Activated CD8-positive, alpha-beta T cell treated with anti-CD3 and anti-CD28 coated beads for 36 hours (primary cell): ENCODE measurements at regions not wholly inside any gene's neighbourhood (a gene's known extent, or its start where the extent isn't known, plus 50 kb on each side); places are given as distances from the start of the nearest gene placed in this dataset.

ENCODE experiments used
- ATAC-seq: fragments of 200-7000 bp; cut with Tn5 transposase; one replicate; pipeline ENCODE4 v1.10.0; 2021; ENCODE audit warnings: mild to moderate bottlenecking, moderate library complexity
- CTCF ChIA-PET: fragments of 350-600 bp; sonication (Branson Sonifier 250); formaldehyde crosslinking; loops from one replicate; lab custom pipeline; 2021; ENCODE audit warnings: antibody characterized with exemption; lab: Charles Lee
- POLR2A ChIA-PET: fragments of 350-600 bp; sonication (Branson Sonifier 250); formaldehyde crosslinking; loops from one replicate; lab custom pipeline; 2021; ENCODE audit warnings: antibody characterized with exemption; lab: Charles Lee
- DNase-seq: peaks from one replicate; pipeline ENCODE4 v3.0.0-alpha.2; 2020
- H3K27ac Mint-ChIP-seq: one replicate; pipeline ENCODE4 v1.8.0; 2021; ENCODE audit warnings: mild to moderate bottlenecking, mixed read lengths
- H3K27me3 Mint-ChIP-seq: one replicate; pipeline ENCODE4 v1.8.0; 2021; ENCODE audit warnings: mixed read lengths
- H3K36me3 Mint-ChIP-seq: one replicate; pipeline ENCODE4 v1.8.0; 2021; ENCODE audit warnings: low read depth, mixed read lengths
- H3K4me1 Mint-ChIP-seq: one replicate; pipeline ENCODE4 v1.8.0; 2021; ENCODE audit warnings: low read depth, mixed read lengths
- H3K4me3 Mint-ChIP-seq: one replicate; pipeline ENCODE4 v1.8.0; 2021; ENCODE audit warnings: mild to moderate bottlenecking, moderate library complexity, mixed read lengths
- H3K9me3 Mint-ChIP-seq: one replicate; pipeline ENCODE4 v1.8.0; 2021; ENCODE audit warnings: mixed read lengths
- intact Hi-C: fragments of 100-400 bp; cut with micrococcal nuclease; formaldehyde crosslinking; loops from one replicate; pipeline ENCODE4 v1.10.0; 2022
- TF ChIP-seq, protein P1 (sequence below): fragments of 200-600 bp; IDR thresholded peaks from one replicate; pipeline ENCODE4 v1.8.0; 2022; ENCODE audit warnings: antibody characterized with exemption, mild to moderate bottlenecking

DNA sequence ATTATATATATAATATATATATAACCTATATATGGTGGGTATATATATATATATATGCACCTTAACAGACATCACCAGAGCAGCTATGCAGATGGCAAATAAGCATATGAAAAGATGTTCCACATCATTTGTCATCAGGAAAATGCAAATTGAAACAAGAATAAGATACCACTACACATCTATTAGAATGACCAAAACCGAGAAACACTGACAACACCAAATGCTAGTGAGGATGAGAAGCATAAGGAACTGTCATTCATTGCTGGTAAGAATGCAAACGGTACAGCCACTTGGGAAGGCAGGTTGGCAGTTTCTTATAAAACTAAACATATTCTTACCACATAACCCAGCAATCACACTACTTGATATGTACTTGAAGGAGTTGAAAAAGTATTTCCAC is 219.8 kb upstream of the PRMT6 start:
- CTCF ChIA-PET, result no interaction called here
- Mint-ChIP-seq H3K27me3 (no peaks in the 10 kb centered on the region), H3K27ac (no peak overlapping the region), H3K4me1 (no peaks in the 10 kb centered on the region), H3K4me3 (no peak overlapping the region), H3K9me3 (no peaks in the 10 kb centered on the region), H3K36me3 (no peaks in the 10 kb centered on the region)
- DNase-seq (no peak), ATAC-seq (no peak)
- TF ChIP-seq, protein P1, sequence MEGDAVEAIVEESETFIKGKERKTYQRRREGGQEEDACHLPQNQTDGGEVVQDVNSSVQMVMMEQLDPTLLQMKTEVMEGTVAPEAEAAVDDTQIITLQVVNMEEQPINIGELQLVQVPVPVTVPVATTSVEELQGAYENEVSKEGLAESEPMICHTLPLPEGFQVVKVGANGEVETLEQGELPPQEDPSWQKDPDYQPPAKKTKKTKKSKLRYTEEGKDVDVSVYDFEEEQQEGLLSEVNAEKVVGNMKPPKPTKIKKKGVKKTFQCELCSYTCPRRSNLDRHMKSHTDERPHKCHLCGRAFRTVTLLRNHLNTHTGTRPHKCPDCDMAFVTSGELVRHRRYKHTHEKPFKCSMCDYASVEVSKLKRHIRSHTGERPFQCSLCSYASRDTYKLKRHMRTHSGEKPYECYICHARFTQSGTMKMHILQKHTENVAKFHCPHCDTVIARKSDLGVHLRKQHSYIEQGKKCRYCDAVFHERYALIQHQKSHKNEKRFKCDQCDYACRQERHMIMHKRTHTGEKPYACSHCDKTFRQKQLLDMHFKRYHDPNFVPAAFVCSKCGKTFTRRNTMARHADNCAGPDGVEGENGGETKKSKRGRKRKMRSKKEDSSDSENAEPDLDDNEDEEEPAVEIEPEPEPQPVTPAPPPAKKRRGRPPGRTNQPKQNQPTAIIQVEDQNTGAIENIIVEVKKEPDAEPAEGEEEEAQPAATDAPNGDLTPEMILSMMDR, result no peak
- intact Hi-C loops, result no loop called here
- POLR2A ChIA-PET, result no interaction called here

DNA sequence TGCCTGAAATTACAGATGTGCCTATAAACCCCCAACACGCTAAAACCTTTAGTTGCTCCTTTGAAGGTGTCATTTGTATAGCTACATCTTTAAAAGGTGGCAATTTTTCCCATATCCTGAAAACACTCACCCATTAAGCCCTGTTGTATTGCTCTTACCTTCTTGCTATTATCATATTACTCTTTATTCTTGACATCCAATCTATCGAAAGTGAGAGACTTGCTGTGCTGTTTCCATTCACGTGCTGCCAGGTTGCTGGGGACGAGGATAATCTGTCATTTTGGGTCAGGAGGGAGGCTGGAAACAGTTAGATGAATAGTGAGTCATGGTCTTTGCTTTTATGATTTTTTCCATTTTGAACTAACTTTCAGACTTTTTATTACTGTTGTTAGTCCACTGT is 213.0 kb upstream of the PRMT6 start:
- ChIA-PET POLR2A (no interaction called here), CTCF (no interaction called here)
- DNase-seq (no peak), ATAC-seq (no peak)
- intact Hi-C loops, result no loop called here
- Mint-ChIP-seq H3K4me3 (no peak overlapping the region), H3K27me3 (no peaks in the 10 kb centered on the region), H3K9me3 (no peaks in the 10 kb centered on the region), H3K36me3 (no peaks in the 10 kb centered on the region), H3K27ac (no peak overlapping the region), H3K4me1 (no peaks in the 10 kb centered on the region)
- TF ChIP-seq, protein P1, result no peak

DNA sequence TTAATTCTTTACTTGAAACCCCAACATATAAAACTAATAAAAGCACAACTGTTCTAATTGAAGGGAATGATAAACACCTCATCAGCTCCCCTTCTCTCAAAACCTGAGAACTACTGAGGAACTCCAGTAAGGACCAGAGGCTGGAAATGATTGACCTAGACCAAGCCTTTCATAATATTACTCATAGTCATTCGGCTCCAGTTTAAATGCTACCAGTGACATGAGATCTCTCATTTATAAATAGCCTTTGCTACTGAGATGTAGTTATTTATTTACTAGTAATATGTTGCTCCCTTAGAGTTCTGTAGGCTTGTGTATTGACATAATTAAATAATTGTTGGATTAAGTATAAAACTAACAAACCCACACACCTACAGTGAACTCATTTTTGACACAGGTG is 209.8 kb upstream of the PRMT6 start:
- H3K4me1 Mint-ChIP-seq, result no peaks in the 10 kb centered on the region
- ChIA-PET CTCF (no interaction called here), POLR2A (no interaction called here)
- intact Hi-C loops, result no loop called here
- no peaks in the 10 kb centered on the region for H3K36me3 Mint-ChIP-seq
- H3K27ac Mint-ChIP-seq, result no peak overlapping the region
- ATAC-seq (no peak), DNase-seq (no peak)
- H3K9me3 Mint-ChIP-seq, result peaks cover 2% of the 10 kb centered on the region
- H3K27me3 Mint-ChIP-seq, result no peaks in the 10 kb centered on the region
- H3K4me3 Mint-ChIP-seq, result no peak overlapping the region
- TF ChIP-seq, protein P1, result no peak

DNA sequence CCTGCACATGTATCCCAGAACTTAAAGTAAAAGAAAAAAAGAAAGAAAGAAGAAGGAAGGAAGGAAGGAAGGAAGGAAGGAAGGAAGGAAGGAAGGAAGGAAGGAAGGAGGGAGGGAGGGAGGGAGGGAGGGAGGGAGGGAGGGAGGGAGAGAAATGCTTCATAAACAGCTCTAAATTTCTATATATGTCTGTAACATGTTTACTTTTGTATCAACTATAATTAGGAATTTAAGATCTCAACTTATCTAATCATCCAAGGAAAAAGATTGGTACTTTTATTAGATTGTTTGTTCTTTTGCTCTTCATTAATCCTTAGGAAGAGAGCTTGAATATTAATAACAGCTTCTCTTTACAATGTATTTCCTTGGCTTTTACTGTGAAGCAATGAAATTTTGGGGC is 195.4 kb upstream of the PRMT6 start:
- Mint-ChIP-seq H3K27ac (no peak overlapping the region), H3K4me1 (no peaks in the 10 kb centered on the region), H3K4me3 (no peak overlapping the region), H3K36me3 (no peaks in the 10 kb centered on the region), H3K27me3 (no peaks in the 10 kb centered on the region), H3K9me3 (no peaks in the 10 kb centered on the region)
- CTCF ChIA-PET, result no interaction called here
- intact Hi-C loops, result no loop called here
- POLR2A ChIA-PET, result no interaction called here
- DNase-seq (no peak), ATAC-seq (no peak)
- TF ChIP-seq, protein P1, result no peak

DNA sequence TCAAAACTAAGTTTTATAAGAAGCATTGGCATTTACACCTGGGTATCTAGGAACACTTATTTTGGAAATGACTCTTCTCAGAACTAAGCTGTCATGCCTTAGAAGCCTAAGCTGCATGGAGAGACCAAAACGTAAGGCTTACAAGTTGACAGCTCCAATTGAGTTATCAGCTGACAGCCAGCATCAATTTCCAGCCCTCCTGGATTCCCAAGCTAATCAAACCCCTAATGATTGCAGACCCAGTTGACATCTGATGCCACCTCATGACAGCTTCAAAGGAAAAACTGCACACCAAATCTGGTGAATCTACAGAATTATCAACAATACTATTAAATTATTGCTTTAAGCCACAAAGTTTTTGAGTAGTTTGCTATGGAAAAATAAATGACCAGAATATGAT is 187.6 kb upstream of the PRMT6 start:
- Mint-ChIP-seq H3K4me3 (no peak overlapping the region), H3K9me3 (peaks cover 6% of the 10 kb centered on the region), H3K27ac (no peak overlapping the region), H3K27me3 (no peaks in the 10 kb centered on the region), H3K36me3 (no peaks in the 10 kb centered on the region), H3K4me1 (no peaks in the 10 kb centered on the region)
- ATAC-seq (no peak), DNase-seq (no peak)
- POLR2A ChIA-PET, result no interaction called here
- CTCF ChIA-PET, result no interaction called here
- TF ChIP-seq, protein P1, result no peak
- intact Hi-C loops, result no loop called here
